Right lung (tissue), 2 donors: ENCODE measurements at regions not wholly inside any gene's neighbourhood (a gene's known extent, or its start where the extent isn't known, plus 50 kb on each side); places are given as distances from the start of the nearest gene placed in this dataset.
A peak's percentile ranks its signal among the peaks of the same experiment; 100 is the strongest.
"Not testable (repeated sequence)": the region's sequence is repeated elsewhere in the genome, so short reads cannot be mapped to it uniquely, and the experiment has no call there.

Source experiments
- DNase-seq, 2 donors: peaks; one replicate each; pipeline ENCODE4 v3.0.0-alpha.2; 2013

- no peak for DNase-seq
Measured at GRCh38 chr12:28771968-28772367, 377.1 kb upstream of the FAR2 start.

- no peak for DNase-seq
Measured at GRCh38 chr12:28775556-28775955, 373.5 kb upstream of the FAR2 start.

DNA sequence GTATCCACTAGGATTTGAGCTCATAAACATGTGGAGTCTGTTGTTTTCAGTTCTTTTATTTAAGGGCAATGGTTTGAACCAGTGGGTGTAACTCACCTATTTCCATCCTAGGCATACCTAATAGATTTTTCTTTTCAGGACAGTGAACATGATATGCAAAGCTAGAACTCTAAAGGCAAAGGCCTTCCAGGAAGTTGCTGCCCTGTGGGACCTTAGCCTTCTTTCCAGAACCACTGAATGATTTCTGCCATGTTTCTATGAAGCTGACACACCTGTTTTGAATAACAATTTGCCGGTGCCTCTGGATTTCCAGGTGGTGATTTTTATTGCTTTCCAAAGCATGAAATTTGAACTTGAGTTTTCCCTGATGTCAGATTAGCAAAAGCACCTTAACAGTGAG lies 372.9 kb upstream of the FAR2 start:
- no peak for DNase-seq

DNA sequence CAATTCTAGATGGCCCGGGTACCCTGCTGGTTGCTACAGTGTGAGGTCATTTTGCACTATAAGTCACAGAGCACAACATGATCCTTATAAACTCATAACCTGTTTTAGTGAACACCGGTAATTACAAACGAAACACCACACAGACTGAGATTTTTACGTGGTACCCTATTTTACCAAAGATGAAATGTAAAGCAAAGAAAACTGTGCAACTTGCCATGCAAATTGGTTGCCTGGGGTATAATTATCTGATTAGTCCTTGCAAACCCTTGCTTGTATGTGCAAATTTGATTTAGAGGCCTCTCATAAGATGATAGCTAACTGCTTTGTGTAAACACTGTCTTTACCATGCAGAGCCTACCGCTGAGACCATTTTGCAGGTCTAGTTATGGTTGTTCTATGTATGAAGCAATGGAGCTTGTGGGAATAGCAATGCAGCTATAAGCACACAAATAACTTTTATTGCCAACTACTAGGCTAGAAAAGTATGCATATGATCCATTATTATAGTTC lies 372.1 kb upstream of the FAR2 start:
- no peak for DNase-seq

DNA sequence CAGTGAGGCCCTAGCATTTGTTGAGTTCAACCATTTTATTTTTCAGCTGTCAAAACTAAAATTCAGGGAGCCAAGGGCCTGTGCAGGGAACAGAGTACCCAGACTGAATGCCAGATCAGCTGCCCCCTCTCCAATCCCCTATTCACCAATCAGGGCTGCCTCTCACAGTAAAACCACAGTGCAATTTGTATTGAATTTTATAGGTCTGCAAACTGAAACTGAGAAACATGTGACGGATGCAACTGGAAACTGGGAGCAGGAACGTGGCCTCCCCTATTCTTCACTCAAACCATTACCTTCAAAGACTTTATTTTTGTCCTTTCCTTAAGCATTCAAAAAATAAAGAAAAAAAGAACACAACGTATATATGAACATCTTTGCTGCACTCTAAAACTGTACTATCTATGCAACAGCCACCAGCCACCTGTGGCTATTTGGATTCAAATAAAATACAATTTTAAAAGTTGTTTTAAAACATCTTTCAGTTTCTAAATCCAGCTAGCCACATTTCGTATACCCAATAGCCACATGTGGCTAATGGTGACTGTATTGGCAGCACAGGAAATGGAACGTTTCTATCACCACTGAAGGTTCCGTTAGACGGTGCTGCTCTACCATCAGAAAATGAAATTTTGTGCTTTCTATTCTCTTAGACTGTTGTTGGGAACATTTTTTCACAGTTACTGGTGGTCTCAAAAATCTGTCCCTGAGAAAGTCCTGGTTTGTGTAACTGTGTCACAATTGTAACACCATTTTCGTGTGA lies 371.3 kb upstream of the FAR2 start:
- no peak for DNase-seq

DNA sequence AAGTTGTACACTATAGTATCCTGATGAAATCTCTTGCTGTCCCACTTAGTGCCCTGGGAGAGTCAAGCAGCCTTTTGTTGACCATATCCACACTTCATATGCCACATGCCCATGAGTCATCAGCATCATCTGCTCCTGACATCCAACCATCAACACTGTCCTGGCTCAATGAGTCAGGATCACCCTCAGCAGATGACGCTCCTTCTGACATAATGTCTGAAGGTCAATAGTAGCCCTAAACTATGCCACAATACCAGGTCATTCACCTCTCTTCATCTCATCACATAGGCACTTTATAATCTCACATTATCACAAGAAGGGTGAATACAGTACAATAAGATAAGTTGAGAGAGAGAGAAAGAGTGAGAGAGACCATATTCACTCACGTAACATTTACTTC lies 369.0 kb upstream of the FAR2 start:
- no peak for DNase-seq

DNA sequence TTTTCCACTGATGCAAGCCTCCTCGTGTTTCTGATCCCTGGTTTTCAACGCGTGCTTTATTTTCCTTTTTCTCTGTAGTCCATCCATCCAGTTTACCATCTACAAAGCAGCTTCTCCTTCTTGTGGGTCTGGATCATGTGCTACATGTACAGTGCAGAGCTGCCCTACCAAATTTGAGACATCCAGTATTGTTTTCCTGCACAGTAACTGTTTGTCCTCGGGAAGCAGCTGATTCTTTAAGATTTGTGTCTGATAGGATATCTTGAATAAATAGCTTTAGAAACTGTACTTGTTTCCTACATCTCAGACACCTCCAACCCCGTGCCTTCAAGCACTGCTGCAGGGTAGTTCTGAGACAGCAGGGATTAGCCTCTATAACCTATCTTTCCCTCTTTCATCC lies 368.1 kb upstream of the FAR2 start:
- DNase-seq = no peak

DNA sequence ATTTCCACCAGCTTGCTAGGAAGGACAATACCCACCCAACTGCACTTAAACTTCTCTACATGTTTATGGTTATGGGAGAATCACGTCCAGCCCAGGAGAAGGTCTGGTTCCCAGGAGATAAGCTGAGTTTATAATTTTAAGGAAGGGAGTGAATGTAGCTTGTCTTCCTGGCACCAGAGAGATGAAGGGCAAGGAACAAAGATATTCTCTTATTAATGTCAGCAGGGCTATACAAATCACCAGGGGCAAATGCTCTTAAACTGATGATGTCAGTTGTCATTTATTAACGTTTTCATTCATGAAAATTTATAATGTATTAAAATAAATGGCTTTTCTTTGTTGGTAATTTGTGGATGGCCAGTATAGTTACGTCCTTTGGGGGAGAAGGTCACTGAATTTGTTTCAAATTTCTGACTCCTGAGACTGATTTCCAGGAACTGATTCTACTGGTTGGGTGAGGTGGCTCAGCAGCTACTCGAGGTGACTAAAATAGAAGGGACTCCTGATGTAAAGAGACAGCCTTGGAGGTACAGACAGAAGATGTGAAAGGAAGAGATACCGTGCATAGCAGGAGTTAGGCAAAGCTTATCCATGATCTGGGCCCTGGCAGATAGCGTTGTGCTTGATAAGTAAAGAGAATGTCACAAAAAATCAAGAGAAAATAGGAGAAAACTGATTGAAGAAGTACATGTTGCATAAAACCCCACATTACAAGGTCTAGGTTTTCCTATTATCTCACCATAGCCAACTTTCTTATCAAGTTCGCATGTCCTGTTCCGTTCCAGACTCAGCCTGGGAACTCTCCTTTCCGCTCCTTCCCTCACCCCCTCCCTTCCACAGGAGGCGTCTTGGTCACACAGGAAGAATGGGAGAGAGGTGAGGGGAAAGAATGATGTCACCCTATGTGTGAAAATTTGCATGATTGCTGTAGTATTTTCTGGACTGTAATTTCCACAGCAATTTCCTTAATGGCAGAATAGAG lies 367.1 kb upstream of the FAR2 start:
- DNase-seq = no peak

DNA sequence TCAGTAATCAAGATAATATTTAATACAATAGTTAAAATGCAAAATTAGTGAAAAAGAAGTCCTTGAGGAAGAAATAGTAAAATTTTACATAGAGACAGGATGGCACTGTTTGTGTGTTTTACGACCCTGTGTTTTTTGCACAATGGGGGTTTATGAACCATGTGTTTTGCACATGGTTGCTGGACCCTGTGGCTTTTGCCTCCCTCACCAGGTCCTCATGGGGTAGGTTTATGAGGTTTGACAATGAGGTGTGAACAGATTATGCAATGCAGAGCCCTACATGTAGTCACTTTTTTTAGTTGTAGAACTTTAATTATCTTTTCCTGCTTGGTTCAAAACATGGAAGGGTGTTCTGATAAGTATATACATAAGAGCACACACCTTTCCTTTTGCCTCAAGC lies 366.3 kb upstream of the FAR2 start:
- no peak for DNase-seq

- DNase-seq = no peak
Measured at GRCh38 chr12:28787151-28787550, 361.9 kb upstream of the FAR2 start.

DNA sequence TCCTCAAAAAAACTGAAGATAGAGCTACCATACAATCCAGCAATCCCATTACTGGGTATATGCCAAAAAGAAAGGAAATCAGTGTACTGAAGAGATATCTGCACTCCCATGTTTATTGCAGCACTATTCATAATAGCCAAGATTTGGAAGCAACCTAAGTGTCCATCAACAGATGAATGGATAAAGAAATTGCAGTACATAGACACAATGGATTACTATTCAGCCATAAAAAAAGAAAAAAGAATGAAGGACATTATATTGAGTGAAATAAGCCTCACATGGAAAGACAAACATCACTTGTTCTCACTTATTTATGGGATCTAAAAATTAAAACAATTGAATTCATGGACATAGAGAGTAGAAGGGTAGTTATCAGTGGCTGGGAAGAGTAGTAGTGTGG lies 360.8 kb upstream of the FAR2 start:
- not testable (repeated sequence) for DNase-seq

- DNase-seq = peak in 1 of 2 donors; percentile 3
Measured at GRCh38 chr12:28793581-28794151, 355.4 kb upstream of the FAR2 start.

DNA sequence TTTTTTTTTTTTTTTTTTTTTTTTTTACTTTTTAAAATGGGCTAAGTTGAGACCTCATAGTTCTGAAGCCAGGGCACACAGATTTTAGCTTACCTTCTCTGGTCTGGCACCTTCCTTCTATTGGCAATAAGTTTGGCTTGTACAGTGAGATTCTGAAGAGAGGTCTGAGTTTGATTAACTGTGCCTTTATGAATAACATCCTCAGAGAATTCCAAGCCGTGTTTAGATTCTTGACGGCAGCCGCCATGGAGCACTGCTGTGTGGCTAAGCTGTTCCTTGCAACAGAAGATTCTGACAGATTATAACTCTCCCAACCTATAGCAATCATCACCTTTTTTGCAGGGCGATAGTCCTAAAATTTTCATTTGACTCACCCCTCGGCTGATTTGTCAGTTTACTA lies 354.9 kb upstream of the FAR2 start:
- DNase-seq = peak; percentile 6 to 11

DNA sequence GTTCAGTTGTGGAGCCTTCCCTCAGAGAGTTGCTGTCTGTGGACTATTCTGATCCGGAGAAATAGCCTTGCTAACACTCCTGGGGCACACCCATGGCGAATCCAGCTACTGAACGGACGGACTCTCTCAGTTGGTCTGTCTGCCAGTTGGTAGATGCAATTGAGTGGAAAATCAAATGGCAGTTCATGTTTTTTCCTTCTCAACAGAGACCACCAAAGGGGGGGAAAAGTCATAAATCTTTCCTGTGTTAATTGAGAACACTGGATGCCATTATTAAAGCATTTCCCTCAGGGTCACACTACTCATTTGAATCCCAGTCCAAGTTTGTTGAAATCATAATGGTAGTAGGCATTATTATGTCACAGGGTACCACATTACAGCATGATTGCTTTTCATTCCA lies 354.3 kb upstream of the FAR2 start:
- DNase-seq = no peak

DNA sequence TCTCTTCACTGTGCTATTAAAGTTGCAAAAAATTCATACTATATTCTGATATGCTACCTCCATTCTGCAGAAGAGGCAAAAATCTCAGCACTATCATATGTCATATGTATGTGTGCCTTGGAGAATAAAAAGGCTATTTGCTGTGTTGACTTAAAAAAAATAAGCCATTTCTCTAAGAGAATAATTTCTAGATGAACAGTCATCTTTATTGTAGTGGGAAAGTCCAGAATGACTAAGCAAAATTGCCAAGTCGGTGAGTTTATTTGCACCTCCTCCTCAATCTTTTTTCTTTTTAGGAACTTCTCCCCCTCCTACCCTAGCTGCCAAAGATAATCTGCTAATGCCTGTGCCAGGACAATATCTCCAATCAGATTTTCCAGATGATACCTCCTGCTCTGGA lies 353.8 kb upstream of the FAR2 start:
- no peak for DNase-seq

GRCh38 chr12:28799348-28799747 lies 349.7 kb upstream of the FAR2 start:
- no peak for DNase-seq

DNA sequence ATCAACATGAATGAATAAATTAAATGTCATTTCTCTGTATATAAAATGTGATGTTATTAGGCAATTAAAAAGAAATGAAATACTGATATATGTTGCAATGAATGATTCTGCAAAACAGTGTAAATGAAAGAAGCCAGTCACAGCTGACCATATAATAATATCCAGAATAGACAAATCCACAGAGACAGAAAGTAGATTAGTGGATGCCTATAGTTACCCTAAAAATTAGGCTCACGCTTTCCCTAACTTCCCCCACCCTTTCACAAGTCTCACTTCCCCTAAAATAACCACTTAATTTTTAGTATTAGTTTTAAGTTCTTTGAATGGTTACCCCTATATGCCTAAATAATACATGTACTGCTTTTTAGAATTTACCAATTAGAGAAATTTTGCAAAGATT lies 348.9 kb upstream of the FAR2 start:
- DNase-seq = no peak

DNA sequence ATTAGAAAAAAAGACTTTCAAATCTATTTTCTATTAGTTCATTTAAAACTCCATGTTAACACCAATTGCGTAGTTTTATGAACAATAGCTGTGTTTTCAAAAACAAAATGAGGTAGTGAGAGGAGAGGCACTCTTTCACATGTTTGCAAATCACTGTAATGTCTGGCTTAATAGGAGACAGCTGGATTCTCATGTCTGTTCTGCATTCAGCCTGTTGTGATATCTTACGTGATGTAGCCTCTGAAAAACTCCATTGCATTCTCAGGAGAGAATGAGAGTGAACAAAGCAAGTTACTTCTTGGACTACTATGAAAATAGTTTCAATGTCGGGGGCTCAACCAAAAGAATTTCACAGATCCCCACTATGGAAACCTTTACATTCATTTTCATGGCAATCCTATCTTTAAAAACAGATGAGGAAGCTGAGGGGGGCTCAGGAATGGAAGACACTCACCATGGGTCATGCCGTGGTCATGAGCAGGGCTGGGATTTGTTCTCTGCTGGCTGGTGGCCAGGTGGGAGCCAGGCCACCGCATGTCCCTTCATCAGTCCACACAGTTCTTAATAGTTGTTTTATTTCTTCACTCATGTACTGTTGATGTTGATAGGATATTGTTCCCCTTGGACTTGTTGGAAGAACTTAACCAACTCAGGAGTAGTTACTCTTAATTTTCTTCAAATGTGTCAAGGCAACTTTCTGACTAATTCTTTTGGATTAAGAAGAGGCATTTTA lies 346.2 kb upstream of the FAR2 start:
- DNase-seq = no peak

DNA sequence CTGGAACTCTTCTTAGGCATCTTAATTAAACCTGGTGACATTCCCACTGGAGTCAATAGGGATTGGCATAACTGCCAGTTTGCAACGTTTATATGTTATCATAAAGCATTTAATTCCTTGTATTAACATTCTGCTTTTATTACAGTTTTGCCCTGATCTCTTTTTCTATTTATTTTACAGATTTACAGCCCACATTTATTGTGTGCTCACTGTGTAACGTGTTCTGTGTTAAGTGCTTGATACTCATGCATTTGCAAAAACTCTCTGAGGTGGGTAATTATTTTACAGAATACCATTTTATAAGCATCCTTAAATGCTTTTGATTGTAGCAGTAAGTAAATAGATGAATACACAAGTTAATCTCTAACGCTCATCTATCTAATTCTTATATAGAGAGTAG lies 341.5 kb upstream of the FAR2 start:
- DNase-seq = no peak

DNA sequence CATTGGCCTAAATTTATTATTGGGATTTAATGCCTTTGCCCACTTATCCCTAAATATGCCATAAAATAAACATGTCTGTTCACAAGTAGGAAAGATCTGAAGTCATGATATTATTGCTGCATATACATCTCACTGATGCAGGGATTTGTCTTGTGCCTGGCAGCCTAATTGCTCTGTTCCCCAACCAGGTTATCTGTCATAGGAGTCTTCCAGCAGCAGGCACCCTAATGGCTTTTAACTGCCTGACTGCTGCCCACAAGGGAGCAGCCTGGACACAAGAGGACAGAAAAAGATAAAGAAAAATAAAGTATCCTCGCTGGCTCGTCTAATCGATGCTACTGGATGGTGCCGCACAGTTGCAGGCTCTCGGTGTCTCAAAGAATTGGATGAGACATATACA lies 337.6 kb upstream of the FAR2 start:
- DNase-seq = no peak

DNA sequence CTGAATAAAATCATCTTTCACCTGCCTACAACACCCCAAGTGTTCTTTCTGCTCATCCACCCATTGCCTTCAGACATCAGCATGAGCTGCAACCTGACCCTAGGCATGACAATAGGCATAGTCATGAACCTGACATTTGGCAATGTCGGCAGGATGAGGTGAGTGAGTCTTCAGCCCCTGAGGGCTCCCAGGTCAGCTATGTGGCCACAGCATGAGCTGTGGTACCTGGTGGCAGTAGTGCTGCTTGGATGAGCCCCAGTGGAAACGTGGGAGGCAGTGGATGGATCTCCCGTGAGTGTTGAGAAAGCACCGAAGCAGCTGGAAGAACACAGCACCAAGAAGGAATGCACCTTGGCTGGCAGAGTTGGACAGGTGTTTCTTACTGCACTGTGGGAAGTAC lies 334.8 kb upstream of the FAR2 start:
- no peak for DNase-seq

DNA sequence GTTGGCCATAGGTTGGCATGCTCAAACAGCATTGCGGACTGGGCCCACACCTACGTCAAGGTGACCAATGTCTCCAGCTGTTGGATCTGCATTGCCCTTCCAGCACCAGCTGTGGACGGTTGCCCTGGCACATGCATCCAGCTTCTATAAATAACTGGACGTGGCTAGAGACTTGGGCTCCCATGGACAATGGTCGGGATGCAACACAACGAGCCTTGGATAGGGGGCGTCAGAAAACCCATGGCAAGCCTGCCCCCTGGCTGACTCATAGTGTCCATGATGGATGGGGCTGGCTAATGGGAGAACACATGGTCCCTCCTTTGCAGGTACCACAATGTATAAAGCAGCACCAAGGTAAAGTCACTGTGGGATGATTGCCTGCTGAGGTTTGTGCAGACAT lies 331.6 kb upstream of the FAR2 start:
- DNase-seq = no peak
